ENCODE measurements at regions not wholly inside any gene's neighbourhood (a gene's known extent, or its start where the extent isn't known, plus 50 kb on each side); places are given as distances from the start of the nearest gene placed in this dataset.

GRCh38 chr5:33322632-33323031, 118.1 kb upstream of the TARS1 start:
- DNase-seq (ENCODE audit: low read depth) = no peak

- DNase-seq (ENCODE audit: low read depth) = no peak
These were observed 116.0 kb upstream of the TARS1 start for GRCh38 chr5:33324667-33325307.

GRCh38 chr5:33328818-33329217, 111.9 kb upstream of the TARS1 start:
- no peak for DNase-seq (ENCODE audit: low read depth)

- no peak for DNase-seq (ENCODE audit: low read depth)
These were observed 110.9 kb upstream of the TARS1 start for GRCh38 chr5:33329891-33330290.

- no peak for DNase-seq (ENCODE audit: low read depth)
These were observed 110.3 kb upstream of the TARS1 start for GRCh38 chr5:33330426-33330825.

GRCh38 chr5:33330992-33331391, 109.8 kb upstream of the TARS1 start:
- DNase-seq (ENCODE audit: low read depth) = no peak

- DNase-seq (ENCODE audit: low read depth) = no peak
These were observed 108.0 kb upstream of the TARS1 start for GRCh38 chr5:33332804-33333203.

GRCh38 chr5:33334829-33335228, 105.9 kb upstream of the TARS1 start:
- peak; percentile 25 for DNase-seq (ENCODE audit: low read depth)

- peak; percentile 51 for DNase-seq (ENCODE audit: low read depth)
These were observed 103.7 kb upstream of the TARS1 start for GRCh38 chr5:33336891-33337636.

GRCh38 chr5:33337637-33337992, 103.2 kb upstream of the TARS1 start:
- no peak for DNase-seq (ENCODE audit: low read depth)

- DNase-seq (ENCODE audit: low read depth) = no peak
These were observed 102.2 kb upstream of the TARS1 start for GRCh38 chr5:33338336-33339110.

- DNase-seq (ENCODE audit: low read depth) = no peak
These were observed 101.4 kb upstream of the TARS1 start for GRCh38 chr5:33339413-33339812.

GRCh38 chr5:33340195-33340594, 100.6 kb upstream of the TARS1 start:
- DNase-seq (ENCODE audit: low read depth) = no peak

GRCh38 chr5:33341351-33341750, 99.4 kb upstream of the TARS1 start:
- no peak for DNase-seq (ENCODE audit: low read depth)

- DNase-seq (ENCODE audit: low read depth) = peak; percentile 88
These were observed 97.0 kb upstream of the TARS1 start for GRCh38 chr5:33343676-33344327.

GRCh38 chr5:33346534-33346933, 94.2 kb upstream of the TARS1 start:
- no peak for DNase-seq (ENCODE audit: low read depth)

- no peak for DNase-seq (ENCODE audit: low read depth)
These were observed 79.0 kb upstream of the TARS1 start for GRCh38 chr5:33361781-33362180.

GRCh38 chr5:33362915-33363314, 77.8 kb upstream of the TARS1 start:
- no peak for DNase-seq (ENCODE audit: low read depth)

- DNase-seq (ENCODE audit: low read depth) = no peak
These were observed 77.2 kb upstream of the TARS1 start for GRCh38 chr5:33363537-33363936.

GRCh38 chr5:33364406-33364805, 76.4 kb upstream of the TARS1 start:
- DNase-seq (ENCODE audit: low read depth) = no peak

- DNase-seq (ENCODE audit: low read depth) = no peak
These were observed 73.3 kb upstream of the TARS1 start for GRCh38 chr5:33367416-33367815.
